ENCODE measurements at regions not wholly inside any gene's neighbourhood (a gene's known extent, or its start where the extent isn't known, plus 50 kb on each side); places are given as distances from the start of the nearest gene placed in this dataset.

- Mint-ChIP-seq H3K4me1 (ENCODE audit: unreplicated experiment) (no peaks in the 10 kb centered on the region), H3K27ac (no peak overlapping the region), H3K27me3 (no peaks in the 10 kb centered on the region), H3K4me3 (no peak overlapping the region), H3K36me3 (no peaks in the 10 kb centered on the region), H3K9me3 (no peaks in the 10 kb centered on the region)
- DNase-seq (ENCODE audit: extremely low spot score, unreplicated experiment) = no peak
- TF ChIP-seq CTCF (conservative IDR thresholded peaks at IDR 0.05) = no peak
These were observed 1266.2 kb downstream of the SLITRK5 start for GRCh38 chr13:88937384-88937783.

GRCh38 chr13:88945793-88946192 is 1274.6 kb downstream of the SLITRK5 start:
- peaks cover 4% of the 10 kb centered on the region for H3K9me3 Mint-ChIP-seq

GRCh38 chr13:88948501-88948900 is 1277.3 kb downstream of the SLITRK5 start:
- Mint-ChIP-seq H3K27me3 (no peaks in the 10 kb centered on the region), H3K36me3 (no peaks in the 10 kb centered on the region), H3K4me1 (ENCODE audit: unreplicated experiment) (no peaks in the 10 kb centered on the region), H3K4me3 (no peak overlapping the region), H3K9me3 (peaks cover 4% of the 10 kb centered on the region), H3K27ac (no peak overlapping the region)
- TF ChIP-seq CTCF (conservative IDR thresholded peaks at IDR 0.05) = no peak
- no peak for DNase-seq (ENCODE audit: extremely low spot score, unreplicated experiment)

More at GRCh38 chr13:88945793-88946192, 1274.6 kb downstream of the SLITRK5 start:
- no peak overlapping the region for H3K4me3 Mint-ChIP-seq
- no peak overlapping the region for H3K27ac Mint-ChIP-seq
- TF ChIP-seq CTCF (conservative IDR thresholded peaks at IDR 0.05) = no peak
- H3K36me3 Mint-ChIP-seq = no peaks in the 10 kb centered on the region
- no peaks in the 10 kb centered on the region for H3K4me1 Mint-ChIP-seq (ENCODE audit: unreplicated experiment)
- no peaks in the 10 kb centered on the region for H3K27me3 Mint-ChIP-seq
- DNase-seq (ENCODE audit: extremely low spot score, unreplicated experiment) = no peak

- no peaks in the 10 kb centered on the region for H3K4me1 Mint-ChIP-seq (ENCODE audit: unreplicated experiment)
- H3K36me3 Mint-ChIP-seq = no peaks in the 10 kb centered on the region
- no peaks in the 10 kb centered on the region for H3K27me3 Mint-ChIP-seq
- H3K9me3 Mint-ChIP-seq = no peaks in the 10 kb centered on the region
- H3K4me3 Mint-ChIP-seq = no peak overlapping the region
- no peak for DNase-seq (ENCODE audit: extremely low spot score, unreplicated experiment)
- no peak for TF ChIP-seq CTCF (conservative IDR thresholded peaks at IDR 0.05)
- no peak overlapping the region for H3K27ac Mint-ChIP-seq
These were observed 1287.7 kb downstream of the SLITRK5 start for GRCh38 chr13:88958821-88959220.

- no peak overlapping the region for H3K4me3 Mint-ChIP-seq
These were observed 1305.3 kb downstream of the SLITRK5 start for GRCh38 chr13:88976466-88976865.

More at GRCh38 chr13:88976466-88976865, 1305.3 kb downstream of the SLITRK5 start:
- Mint-ChIP-seq H3K9me3 (peaks cover 4% of the 10 kb centered on the region), H3K27ac (no peak overlapping the region), H3K36me3 (no peaks in the 10 kb centered on the region), H3K27me3 (no peaks in the 10 kb centered on the region), H3K4me1 (ENCODE audit: unreplicated experiment) (peaks cover 7% of the 10 kb centered on the region)
- TF ChIP-seq CTCF (conservative IDR thresholded peaks at IDR 0.05) = no peak
- DNase-seq (ENCODE audit: extremely low spot score, unreplicated experiment) = no peak

Data from type B pancreatic cell (in vitro differentiated cells).